Middle frontal gyrus (tissue), 1 donor: ENCODE measurements at regions not wholly inside any gene's neighbourhood (a gene's known extent, or its start where the extent isn't known, plus 50 kb on each side); places are given as distances from the start of the nearest gene placed in this dataset.

Source experiments
- DNase-seq: peaks from one replicate; pipeline ENCODE4 v3.0.0-alpha.2; 2015; ENCODE audit warnings: low spot score; ENCODE audit errors: extremely low spot score

DNA sequence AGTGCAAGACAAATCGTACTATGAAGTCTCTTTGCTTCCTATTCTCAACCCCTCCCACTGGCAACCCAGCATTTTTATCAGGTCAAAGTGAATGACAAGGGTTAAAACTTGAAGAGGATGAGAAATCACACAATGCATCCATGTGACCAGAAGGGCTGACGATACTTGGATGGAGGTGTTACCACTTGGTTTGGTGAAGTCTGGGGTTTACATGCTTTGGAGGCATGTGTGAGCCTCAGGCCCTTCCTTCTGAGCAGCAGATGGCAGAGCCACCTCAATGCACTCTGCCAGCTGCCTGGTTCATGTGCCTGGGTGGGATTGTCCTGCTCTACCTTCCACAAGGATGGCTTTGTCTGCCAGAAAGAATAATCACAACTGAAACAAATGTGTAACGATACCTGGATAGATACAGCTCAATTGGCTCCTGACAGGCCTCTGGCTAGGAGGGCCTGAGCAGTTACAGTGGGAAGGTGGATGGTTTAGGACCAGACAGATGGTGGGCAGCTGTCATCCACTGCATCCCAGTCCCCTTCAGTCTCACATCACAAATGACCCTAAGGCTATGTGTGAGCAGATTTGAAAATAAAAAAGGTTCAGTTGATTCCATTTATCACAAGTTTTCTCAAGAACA lies 51.5 kb upstream of the CNIH3 start:
- no peak for DNase-seq

GRCh38 chr1:224565186-224565585 lies 50.9 kb upstream of the CNIH3 start:
- peak; percentile 27 for DNase-seq

DNA sequence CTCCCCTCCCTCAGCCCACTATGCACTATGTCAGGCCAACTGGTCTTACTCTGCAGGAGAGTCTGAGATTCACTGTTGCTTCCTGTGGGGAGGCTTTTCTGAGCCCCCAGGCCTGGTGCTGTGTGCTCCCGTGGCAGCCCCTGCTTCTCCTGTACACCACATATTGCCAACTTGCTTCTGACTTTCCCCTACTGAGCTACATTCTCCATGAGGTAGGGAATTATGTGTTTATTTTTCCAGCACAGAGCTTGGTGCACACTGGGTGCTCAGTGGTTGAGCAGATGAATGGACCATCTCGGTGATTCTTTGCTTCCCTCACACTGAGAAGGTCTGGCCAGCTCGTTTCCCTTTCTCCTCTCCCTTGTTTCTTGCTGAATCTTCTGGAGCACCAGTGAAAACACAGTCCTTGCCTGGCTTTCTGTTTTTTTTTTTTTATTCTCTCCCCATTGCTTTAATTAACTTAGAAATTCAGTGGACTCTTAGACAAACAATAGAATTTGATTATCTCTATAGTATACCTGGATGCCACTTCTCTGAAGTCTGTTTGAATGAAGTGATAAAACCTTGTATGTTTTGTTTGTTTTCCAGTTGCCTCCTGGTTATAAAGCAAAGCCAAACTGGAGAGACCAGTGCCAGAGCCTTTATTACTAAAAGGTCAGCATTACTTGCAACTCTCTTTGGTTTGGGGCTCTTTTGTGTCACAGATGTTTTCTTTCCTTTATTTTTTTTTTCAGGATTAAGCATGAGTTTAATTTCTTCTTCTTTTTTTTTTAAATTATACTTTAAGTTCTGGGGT lies 50.3 kb upstream of the CNIH3 start:
- DNase-seq = no peak
